Astrocyte (in vitro differentiated cells and primary cell): ENCODE measurements at regions not wholly inside any gene's neighbourhood (a gene's known extent, or its start where the extent isn't known, plus 50 kb on each side); places are given as distances from the start of the nearest gene placed in this dataset.

Experiments
- DNase-seq: peaks from one replicate; pipeline ENCODE4 v3.0.0-alpha.2; 2010; ENCODE audit warnings: low read depth
- FAIRE-seq: peaks from 2 replicates; lab custom pipeline; 2011; peaks lifted over from hg19 to GRCh38; lab: Jason Lieb, UNC
- H2AFZ ChIP-seq: 2 replicates; pipeline ENCODE4 v1.6.0; 2012; ENCODE audit warnings: low read depth, low read length, inconsistent platforms
- H3K27ac ChIP-seq: 2 replicates; pipeline ENCODE4 v1.5.1; 2011; ENCODE audit warnings: low read depth, low read length, inconsistent platforms
- H3K27me3 ChIP-seq: 2 replicates; pipeline ENCODE4 v1.6.0; 2011; ENCODE audit warnings: low read length, inconsistent platforms; ENCODE audit not compliant: insufficient read depth
- H3K36me3 ChIP-seq: 2 replicates; pipeline ENCODE4 v1.5.1; 2011; ENCODE audit warnings: low read length, inconsistent platforms; ENCODE audit not compliant: insufficient read depth
- H3K4me1 ChIP-seq: 2 replicates; pipeline ENCODE4 v1.5.1; 2011; ENCODE audit warnings: low read length, inconsistent platforms; ENCODE audit not compliant: insufficient read depth
- H3K4me2 ChIP-seq: 2 replicates; pipeline ENCODE4 v1.6.0; 2012; ENCODE audit warnings: low read length, inconsistent platforms
- H3K4me3 ChIP-seq: 2 replicates; pipeline ENCODE4 v1.5.1; 2011; ENCODE audit warnings: low read depth, mild to moderate bottlenecking, low read length, inconsistent platforms; ENCODE audit not compliant: insufficient read depth
- H3K79me2 ChIP-seq: 2 replicates; pipeline ENCODE4 v1.6.0; 2012; ENCODE audit warnings: mild to moderate bottlenecking, low read length, inconsistent platforms; ENCODE audit not compliant: insufficient read depth
- H3K9ac ChIP-seq: 2 replicates; pipeline ENCODE4 v1.6.0; 2012; ENCODE audit warnings: mild to moderate bottlenecking, low read length, inconsistent platforms
- H3K9me3 ChIP-seq: 2 replicates; pipeline ENCODE4 v1.5.1; 2012; ENCODE audit warnings: low read depth, mild to moderate bottlenecking, low read length, inconsistent platforms; ENCODE audit not compliant: insufficient read depth
- H4K20me1 ChIP-seq: 2 replicates; pipeline ENCODE4 v1.6.0; 2012; ENCODE audit warnings: low read length, inconsistent platforms; ENCODE audit not compliant: insufficient read depth
- H3K27ac Mint-ChIP-seq: one replicate; pipeline ENCODE4 v1.8.0; 2021; ENCODE audit warnings: mild to moderate bottlenecking, mixed read lengths; ENCODE audit not compliant: unreplicated experiment
- H3K27me3 Mint-ChIP-seq: one replicate; pipeline ENCODE4 v1.8.0; 2021; ENCODE audit warnings: low read depth, mixed read lengths; ENCODE audit not compliant: unreplicated experiment
- H3K36me3 Mint-ChIP-seq: one replicate; pipeline ENCODE4 v1.8.0; 2021; ENCODE audit warnings: low read depth, mixed read lengths; ENCODE audit not compliant: unreplicated experiment
- H3K4me1 Mint-ChIP-seq: one replicate; pipeline ENCODE4 v1.8.0; 2021; ENCODE audit warnings: low read depth, mixed read lengths; ENCODE audit not compliant: unreplicated experiment
- H3K4me3 Mint-ChIP-seq: one replicate; pipeline ENCODE4 v1.8.0; 2021; ENCODE audit warnings: mild to moderate bottlenecking, moderate library complexity, mixed read lengths; ENCODE audit not compliant: unreplicated experiment
- H3K9me3 Mint-ChIP-seq: one replicate; pipeline ENCODE4 v1.8.0; 2021; ENCODE audit warnings: mild to moderate bottlenecking, mixed read lengths; ENCODE audit not compliant: unreplicated experiment
- EZH2 ChIP-seq: IDR thresholded peaks from 2 replicates; pipeline ENCODE4 v1.6.1; 2012; ENCODE audit warnings: mild to moderate bottlenecking, low read length, inconsistent platforms; ENCODE audit not compliant: insufficient read depth
- TF ChIP-seq, protein P1 (sequence below): IDR thresholded peaks from 2 replicates; pipeline ENCODE4 v1.5.1; 2011; ENCODE audit warnings: low read depth, mild to moderate bottlenecking, inconsistent platforms, low read length, moderate library complexity; ENCODE audit not compliant: insufficient read depth

DNA sequence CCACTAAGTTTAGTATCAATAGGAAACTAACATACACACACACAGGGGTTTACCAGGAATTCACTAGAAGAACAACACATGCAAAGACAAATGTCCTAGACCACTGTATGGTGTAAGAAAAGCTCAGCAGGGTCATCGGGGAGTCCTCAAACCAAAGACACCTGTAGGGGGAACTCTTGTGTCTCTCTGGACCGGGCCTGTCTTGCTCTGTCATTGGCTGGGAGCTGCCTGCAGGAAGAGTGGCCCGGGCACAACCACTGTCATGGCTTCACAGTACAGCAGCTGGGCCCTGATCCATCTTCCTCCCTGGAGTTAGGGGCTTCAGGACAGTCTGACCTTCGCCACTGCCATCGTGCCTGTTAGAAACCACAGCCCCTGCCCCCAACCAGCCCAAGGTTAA lies 263.6 kb upstream of the DYNLRB2 start:
- H3K36me3 Mint-ChIP-seq: no peaks in the 10 kb centered on the region
- no peak overlapping the region for H3K4me3 Mint-ChIP-seq
- Histone ChIP-seq H3K27me3 (no peaks in the 10 kb centered on the region), H3K27ac (no peak overlapping the region), H3K79me2 (no peaks in the 10 kb centered on the region), H3K9me3 (no peaks in the 10 kb centered on the region), H3K4me1 (peaks cover 19% of the 10 kb centered on the region), H4K20me1 (no peaks in the 10 kb centered on the region), H3K4me3 (no peak overlapping the region), H2AFZ (no peak overlapping the region), H3K36me3 (no peaks in the 10 kb centered on the region), H3K4me2 (no peak overlapping the region), H3K9ac (no peak overlapping the region)
- no peaks in the 10 kb centered on the region for H3K27me3 Mint-ChIP-seq
- FAIRE-seq: no peak
- no peak for DNase-seq
- TF ChIP-seq, protein P1, sequence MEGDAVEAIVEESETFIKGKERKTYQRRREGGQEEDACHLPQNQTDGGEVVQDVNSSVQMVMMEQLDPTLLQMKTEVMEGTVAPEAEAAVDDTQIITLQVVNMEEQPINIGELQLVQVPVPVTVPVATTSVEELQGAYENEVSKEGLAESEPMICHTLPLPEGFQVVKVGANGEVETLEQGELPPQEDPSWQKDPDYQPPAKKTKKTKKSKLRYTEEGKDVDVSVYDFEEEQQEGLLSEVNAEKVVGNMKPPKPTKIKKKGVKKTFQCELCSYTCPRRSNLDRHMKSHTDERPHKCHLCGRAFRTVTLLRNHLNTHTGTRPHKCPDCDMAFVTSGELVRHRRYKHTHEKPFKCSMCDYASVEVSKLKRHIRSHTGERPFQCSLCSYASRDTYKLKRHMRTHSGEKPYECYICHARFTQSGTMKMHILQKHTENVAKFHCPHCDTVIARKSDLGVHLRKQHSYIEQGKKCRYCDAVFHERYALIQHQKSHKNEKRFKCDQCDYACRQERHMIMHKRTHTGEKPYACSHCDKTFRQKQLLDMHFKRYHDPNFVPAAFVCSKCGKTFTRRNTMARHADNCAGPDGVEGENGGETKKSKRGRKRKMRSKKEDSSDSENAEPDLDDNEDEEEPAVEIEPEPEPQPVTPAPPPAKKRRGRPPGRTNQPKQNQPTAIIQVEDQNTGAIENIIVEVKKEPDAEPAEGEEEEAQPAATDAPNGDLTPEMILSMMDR: no peak
- no peak for TF ChIP-seq EZH2
- H3K9me3 Mint-ChIP-seq: no peaks in the 10 kb centered on the region
- H3K27ac Mint-ChIP-seq: no peak overlapping the region
- H3K4me1 Mint-ChIP-seq: peaks cover 41% of the 10 kb centered on the region

DNA sequence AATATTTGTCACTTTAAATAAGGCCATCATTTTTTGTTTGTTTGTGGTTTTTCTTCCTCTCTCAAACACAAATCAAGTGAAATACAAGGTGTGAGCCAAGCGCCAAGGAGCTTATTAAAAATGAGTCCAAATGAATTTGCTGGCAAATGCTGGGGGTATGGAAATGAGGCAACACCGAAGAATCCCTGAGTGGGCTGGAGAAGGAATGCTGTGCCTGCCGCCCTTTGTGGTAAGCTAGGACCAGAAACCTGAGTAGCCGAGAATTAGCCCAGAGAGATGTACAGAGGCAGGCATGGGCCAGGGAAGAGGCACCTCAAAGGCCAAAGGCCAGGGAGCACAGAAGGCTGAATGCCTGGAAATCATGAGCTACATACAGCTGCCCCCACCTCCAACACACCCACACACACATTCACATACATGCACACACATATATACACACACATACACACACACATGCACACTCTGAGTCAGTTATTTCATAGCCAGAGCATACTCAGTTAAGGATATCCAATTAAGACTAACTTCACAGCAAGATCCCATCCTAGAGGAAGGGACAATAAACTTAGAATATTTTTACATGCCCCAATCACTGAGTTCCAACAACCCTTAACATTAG lies 266.1 kb upstream of the DYNLRB2 start:
- no peaks in the 10 kb centered on the region for H4K20me1 ChIP-seq
- peak overlapping the region; percentile 71 for H3K4me2 ChIP-seq
- peaks cover 19% of the 10 kb centered on the region for H3K4me1 ChIP-seq
- peak overlapping the region; percentile 13 for H3K4me3 ChIP-seq
- no peaks in the 10 kb centered on the region for H3K27me3 ChIP-seq
- Mint-ChIP-seq H3K4me3 (no peak overlapping the region), H3K4me1 (peaks cover 41% of the 10 kb centered on the region), H3K27ac (peak overlapping the region; percentile 99), H3K9me3 (no peaks in the 10 kb centered on the region), H3K27me3 (no peaks in the 10 kb centered on the region), H3K36me3 (no peaks in the 10 kb centered on the region)
- H2AFZ ChIP-seq: no peak overlapping the region
- no peaks in the 10 kb centered on the region for H3K9me3 ChIP-seq
- DNase-seq (peak; percentile 93), FAIRE-seq (peak; percentile 49)
- TF ChIP-seq, protein P1: no peak
- no peak for TF ChIP-seq EZH2
- H3K36me3 ChIP-seq: no peaks in the 10 kb centered on the region
- peak overlapping the region; percentile 58 for H3K9ac ChIP-seq
- H3K79me2 ChIP-seq: no peaks in the 10 kb centered on the region
- H3K27ac ChIP-seq: peak overlapping the region; percentile 81
